Heart left ventricle (tissue), 13 donors: ENCODE measurements at regions not wholly inside any gene's neighbourhood (a gene's known extent, or its start where the extent isn't known, plus 50 kb on each side); places are given as distances from the start of the nearest gene placed in this dataset.

Source experiments
- CTCF ChIP-seq, 12 donors: fragments of 200-600 bp; sonication (generic) in 4 of 12; IDR thresholded peaks; one replicate each; pipeline versions ENCODE4 v1.5.0 to v1.8.0; 2018 to 2022; ENCODE audit warnings: antibody characterized with exemption in 12 of 12, mild to moderate bottlenecking in 5 of 12
- POLR2A ChIP-seq, 2 donors: fragments of 450-650 bp; IDR thresholded peaks; one replicate each; pipeline ENCODE4 v1.6.1; 2017; ENCODE audit warnings: antibody characterized with exemption in 2 of 2, mild to moderate bottlenecking in 2 of 2, moderate library complexity in 2 of 2
- donor health status: ischemic (EF 13 %, LVEDD 7.1; RV severe dilation, severe dysfunction).
- donor health status: DM: no; HTN: yes; CAD: no.
- donor health status: DM: no; HTN: no; CAD: no.
- donor health status: ischemic (EF 25% LVEDD 6.9; RV normal size, moderate dysfunction).
- donor health status: ischemic (EF 25% LVEDD 5.7; RV mildly dilated, moderate dysfunction).
- donor health status: ischemic (EF 35%, LVEDD 5.7; RV mildly dilated, moderate dysfunction).
- donor health status: nonischemic (EF 11% LVEDD 7.7; RV severe dilation, severe dysfunction).
- donor health status: DM: yes; HTN: yes; CAD: no.
- donor health status: PGD.
- donor health status: ischemic (EF 29% LVEDD 5.4; RV normal size, mild dysfunction).
- donor health status: nonischemic (EF 23%, LVEDD 6.1; RV moderate dilation, normal function).

- TF ChIP-seq CTCF (IDR thresholded peaks at IDR 0.05) (no peak), POLR2A (IDR thresholded peaks at IDR 0.05) (no peak)
Observed at GRCh38 chr4:37169956-37170355, 74.6 kb upstream of the NWD2 start.
